ENCODE measurements at regions not wholly inside any gene's neighbourhood (a gene's known extent, or its start where the extent isn't known, plus 50 kb on each side); places are given as distances from the start of the nearest gene placed in this dataset.

- Histone ChIP-seq H3K27ac (no peak overlapping the region), H3K4me3 (no peak overlapping the region), H3K4me1 (ENCODE audit: control insufficient read depth in 1 of 2, low read depth in 2 of 2) (no peaks in the 10 kb centered on the region), H3K36me3 (no peaks in the 10 kb centered on the region), H3K9me3 (no peaks in the 10 kb centered on the region), H3K27me3 (replicated peaks; ENCODE audit: insufficient read depth) (no peaks in the 10 kb centered on the region)
- TF ChIP-seq CTCF (IDR thresholded peaks at IDR 0.05), result no peak
- DNase-seq (ENCODE audit: low spot score), result no peak
- no peak for ATAC-seq (ENCODE audit: insufficient number of reproducible peaks, low FRiP score, low read depth)
These were observed 1247.8 kb downstream of the TYW1 start for GRCh38 chr7:68244389-68244788.

GRCh38 chr7:68245688-68246087, 1249.1 kb downstream of the TYW1 start:
- no peak overlapping the region for H3K4me3 ChIP-seq
- H3K9me3 ChIP-seq, result no peaks in the 10 kb centered on the region
- no peak for TF ChIP-seq CTCF (IDR thresholded peaks at IDR 0.05)
- H3K27ac ChIP-seq, result no peak overlapping the region
- no peaks in the 10 kb centered on the region for H3K27me3 ChIP-seq (replicated peaks; ENCODE audit: insufficient read depth)
- no peaks in the 10 kb centered on the region for H3K36me3 ChIP-seq
- no peak for ATAC-seq (ENCODE audit: insufficient number of reproducible peaks, low FRiP score, low read depth)
- no peak for DNase-seq (ENCODE audit: low spot score)
- H3K4me1 ChIP-seq (ENCODE audit: control insufficient read depth in 1 of 2, low read depth in 2 of 2), result no peaks in the 10 kb centered on the region

GRCh38 chr7:68246189-68246633, 1249.6 kb downstream of the TYW1 start:
- no peak for TF ChIP-seq CTCF (IDR thresholded peaks at IDR 0.05)
- Histone ChIP-seq H3K27me3 (replicated peaks; ENCODE audit: insufficient read depth) (no peaks in the 10 kb centered on the region), H3K4me3 (no peak overlapping the region), H3K36me3 (no peaks in the 10 kb centered on the region), H3K4me1 (ENCODE audit: control insufficient read depth in 1 of 2, low read depth in 2 of 2) (no peaks in the 10 kb centered on the region), H3K9me3 (no peaks in the 10 kb centered on the region), H3K27ac (no peak overlapping the region)
- no peak for ATAC-seq (ENCODE audit: insufficient number of reproducible peaks, low FRiP score, low read depth)
- no peak for DNase-seq (ENCODE audit: low spot score)

DNA sequence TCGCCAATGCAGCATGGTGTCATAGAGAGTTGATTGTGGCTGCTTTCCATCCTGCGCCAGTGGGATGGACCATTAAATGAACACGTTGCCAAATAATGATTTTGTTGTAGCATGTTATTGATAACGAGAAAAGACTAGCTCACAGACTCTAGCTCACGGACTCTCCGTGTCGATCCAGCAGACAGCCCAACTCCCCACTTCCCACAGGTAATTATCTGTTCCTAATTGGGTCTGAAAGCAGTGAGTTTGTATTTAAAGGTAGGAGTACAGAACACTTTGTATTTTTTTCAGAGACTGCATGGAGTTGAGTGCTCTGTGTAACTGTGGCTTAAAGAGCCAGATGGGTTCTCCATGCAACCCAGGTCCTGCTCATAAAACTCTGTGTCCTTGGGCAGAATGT, 1250.5 kb downstream of the TYW1 start:
- TF ChIP-seq CTCF (IDR thresholded peaks at IDR 0.05), result no peak
- Histone ChIP-seq H3K36me3 (no peaks in the 10 kb centered on the region), H3K27me3 (replicated peaks; ENCODE audit: insufficient read depth) (no peaks in the 10 kb centered on the region), H3K27ac (no peak overlapping the region), H3K9me3 (no peaks in the 10 kb centered on the region), H3K4me3 (no peak overlapping the region), H3K4me1 (ENCODE audit: control insufficient read depth in 1 of 2, low read depth in 2 of 2) (no peaks in the 10 kb centered on the region)
- DNase-seq (ENCODE audit: low spot score), result no peak
- ATAC-seq (ENCODE audit: insufficient number of reproducible peaks, low FRiP score, low read depth), result no peak

GRCh38 chr7:68247571-68247970, 1250.9 kb downstream of the TYW1 start:
- no peaks in the 10 kb centered on the region for H3K36me3 ChIP-seq
- no peaks in the 10 kb centered on the region for H3K9me3 ChIP-seq
- H3K4me1 ChIP-seq (ENCODE audit: control insufficient read depth in 1 of 2, low read depth in 2 of 2), result no peaks in the 10 kb centered on the region
- no peaks in the 10 kb centered on the region for H3K27me3 ChIP-seq (replicated peaks; ENCODE audit: insufficient read depth)
- TF ChIP-seq CTCF (IDR thresholded peaks at IDR 0.05), result no peak
- no peak overlapping the region for H3K27ac ChIP-seq
- DNase-seq (ENCODE audit: low spot score) (no peak), ATAC-seq (ENCODE audit: insufficient number of reproducible peaks, low FRiP score, low read depth) (no peak)
- H3K4me3 ChIP-seq, result no peak overlapping the region
